PC-9 (cell line): ENCODE measurements at regions not wholly inside any gene's neighbourhood (a gene's known extent, or its start where the extent isn't known, plus 50 kb on each side); places are given as distances from the start of the nearest gene placed in this dataset.

Experiments used
- BruUV-seq: library from RNA; stranded (reverse); fragments of 400-500 nt; replicated peaks from 2 replicates; lab custom pipeline; 2021; lab: Mats Ljungman, UMichigan
- CTCF ChIA-PET: fragments of 300-600 bp; sonication (Branson Sonifier 250); formaldehyde crosslinking; loops from one replicate; lab custom pipeline; 2022; ENCODE audit warnings: antibody characterized with exemption; lab: Charles Lee
- POLR2A ChIA-PET: fragments of 300-600 bp; sonication (Branson Sonifier 250); formaldehyde crosslinking; loops from one replicate; lab custom pipeline; 2022; ENCODE audit warnings: antibody characterized with exemption; ENCODE audit not compliant: unreplicated experiment; lab: Charles Lee
- DNase-seq, 2 experiments: peaks; one replicate each; pipeline versions ENCODE4 v3.0.0 to v3.0.0-alpha.2; 2015 to 2022; ENCODE audit warnings: mixed read lengths in 1 of 2
- H2AFZ ChIP-seq: fragments of 200-600 bp; sonication (generic); 2 replicates; pipeline ENCODE4 v1.8.1; 2017; ENCODE audit warnings: antibody characterized with exemption
- H3F3A ChIP-seq: fragments of 200-600 bp; sonication (generic); 2 replicates; pipeline ENCODE4 v1.8.1; 2017; ENCODE audit warnings: antibody characterized with exemption, mild to moderate bottlenecking, low read depth; ENCODE audit not compliant: insufficient read depth
- H3K27ac ChIP-seq: fragments of 200-600 bp; sonication (generic); 2 replicates; pipeline ENCODE4 v1.6.1; 2016; ENCODE audit warnings: mixed run types
- H3K27me3 ChIP-seq: fragments of 200-600 bp; sonication (generic); 2 replicates; pipeline ENCODE4 v1.6.1; 2016; ENCODE audit warnings: low read depth, mixed run types; ENCODE audit not compliant: insufficient read depth
- H3K36me3 ChIP-seq: fragments of 200-600 bp; sonication (generic); 2 replicates; pipeline ENCODE4 v1.6.1; 2016; ENCODE audit warnings: low read depth, mixed run types
- H3K4me1 ChIP-seq: fragments of 200-600 bp; sonication (generic); replicated peaks from 2 replicates; pipeline ENCODE4 v1.6.1; 2016; ENCODE audit warnings: mixed run types; ENCODE audit not compliant: insufficient read depth
- H3K4me2 ChIP-seq: fragments of 200-600 bp; sonication (generic); 2 replicates; pipeline ENCODE4 v1.6.1; 2017; ENCODE audit warnings: mixed run types
- H3K4me3 ChIP-seq: fragments of 200-600 bp; sonication (generic); 2 replicates; pipeline ENCODE4 v1.6.1; 2016; ENCODE audit warnings: mixed run types
- H3K79me2 ChIP-seq: fragments of 200-600 bp; sonication (generic); 2 replicates; pipeline ENCODE4 v1.6.1; 2017; ENCODE audit warnings: low read depth, mixed run types
- H3K9me2 ChIP-seq: fragments of 200-600 bp; sonication (generic); 2 replicates; pipeline ENCODE4 v1.8.1; 2017; ENCODE audit warnings: mild to moderate bottlenecking; ENCODE audit not compliant: insufficient read depth
- H3K9me3 ChIP-seq: fragments of 200-600 bp; sonication (generic); 2 replicates; pipeline ENCODE4 v1.8.1; 2016; ENCODE audit warnings: low read depth; ENCODE audit not compliant: insufficient read depth
- H4K20me1 ChIP-seq: fragments of 200-600 bp; sonication (generic); 2 replicates; pipeline ENCODE4 v1.8.1; 2017; ENCODE audit not compliant: insufficient read depth
- CTCF ChIP-seq: fragments of 200-600 bp; sonication (generic); conservative IDR thresholded peaks from 2 replicates; pipeline ENCODE4 v1.6.1; 2017; ENCODE audit warnings: mixed run types, antibody characterized with exemption, mild to moderate bottlenecking, moderate library complexity
- EZH2 ChIP-seq: fragments of 200-600 bp; sonication (generic); IDR thresholded peaks from 2 replicates; pipeline ENCODE4 v1.8.0; 2017; ENCODE audit warnings: antibody characterized with exemption, low read depth
- intact Hi-C: fragments of 100-400 bp; cut with micrococcal nuclease; formaldehyde crosslinking; loops from one replicate; pipeline ENCODE4 v1.10.0; 2022; ENCODE audit not compliant: unreplicated experiment

GRCh38 chr11:79675081-79675480, 234.3 kb upstream of the TENM4 start:
- CTCF ChIA-PET, result no interaction called here

GRCh38 chr11:79672786-79673185, 232.0 kb upstream of the TENM4 start:
- no peak overlapping the region for H3K4me2 ChIP-seq
- H3F3A ChIP-seq, result no peaks in the 10 kb centered on the region
- no TSS peak for BruUV-seq
- H3K79me2 ChIP-seq, result no peaks in the 10 kb centered on the region
- no peaks in the 10 kb centered on the region for H3K9me2 ChIP-seq
- no peak overlapping the region for H3K27ac ChIP-seq
- H3K27me3 ChIP-seq, result 0 out of 2 replicates have a peak, but pooled peaks cover 6% of the 10 kb centered on the region
- ChIA-PET CTCF (no interaction called here), POLR2A (no interaction called here)
- intact Hi-C loops, result no loop called here
- H3K36me3 ChIP-seq, result no peaks in the 10 kb centered on the region
- no peaks in the 10 kb centered on the region for H3K4me1 ChIP-seq
- TF ChIP-seq EZH2 (no peak), CTCF (no peak)
- H3K9me3 ChIP-seq, result no peaks in the 10 kb centered on the region
- H3K4me3 ChIP-seq, result no peak overlapping the region
- no peak for DNase-seq
- H4K20me1 ChIP-seq, result no peaks in the 10 kb centered on the region
- H2AFZ ChIP-seq, result no peak overlapping the region

More at GRCh38 chr11:79675081-79675480, 234.3 kb upstream of the TENM4 start:
- Histone ChIP-seq H3K79me2 (no peaks in the 10 kb centered on the region), H3K27ac (no peak overlapping the region), H3K36me3 (no peaks in the 10 kb centered on the region), H4K20me1 (no peaks in the 10 kb centered on the region), H3K4me2 (no peak overlapping the region), H3K27me3 (0 out of 2 replicates have a peak, but pooled peaks cover 6% of the 10 kb centered on the region), H2AFZ (no peak overlapping the region), H3K9me2 (no peaks in the 10 kb centered on the region), H3F3A (no peaks in the 10 kb centered on the region), H3K4me3 (no peak overlapping the region), H3K9me3 (no peaks in the 10 kb centered on the region), H3K4me1 (no peaks in the 10 kb centered on the region)
- POLR2A ChIA-PET, result no interaction called here
- intact Hi-C loops, result no loop called here
- no TSS peak for BruUV-seq
- TF ChIP-seq EZH2 (no peak), CTCF (no peak)
- no peak for DNase-seq

GRCh38 chr11:79671401-79671800, 230.6 kb upstream of the TENM4 start:
- intact Hi-C loops, result no loop called here
- no peaks in the 10 kb centered on the region for H3K79me2 ChIP-seq
- DNase-seq, result no peak
- TF ChIP-seq CTCF (no peak), EZH2 (no peak)
- no peaks in the 10 kb centered on the region for H3K9me2 ChIP-seq
- no peaks in the 10 kb centered on the region for H3K9me3 ChIP-seq
- no peaks in the 10 kb centered on the region for H3F3A ChIP-seq
- no peak overlapping the region for H3K4me2 ChIP-seq
- H3K4me3 ChIP-seq, result no peak overlapping the region
- H2AFZ ChIP-seq, result no peak overlapping the region
- BruUV-seq, result no TSS peak
- H3K27me3 ChIP-seq, result 0 out of 2 replicates have a peak, but pooled peaks cover 6% of the 10 kb centered on the region
- no peaks in the 10 kb centered on the region for H3K36me3 ChIP-seq
- H4K20me1 ChIP-seq, result no peaks in the 10 kb centered on the region
- H3K27ac ChIP-seq, result no peak overlapping the region
- POLR2A ChIA-PET, result no interaction called here
- H3K4me1 ChIP-seq, result no peaks in the 10 kb centered on the region
- CTCF ChIA-PET, result no interaction called here
